HG03196 (cell line): ENCODE measurements at regions not wholly inside any gene's neighbourhood (a gene's known extent, or its start where the extent isn't known, plus 50 kb on each side); places are given as distances from the start of the nearest gene placed in this dataset.
"Not testable (repeated sequence)": the region's sequence is repeated elsewhere in the genome, so short reads cannot be mapped to it uniquely, and the experiment has no call there.

Source experiments
- ATAC-seq: cut with Tn5 transposase; IDR thresholded peaks from one replicate; pipeline ENCODE4 v1.9.1; 2021; ENCODE audit not compliant: unreplicated experiment

- no peak for ATAC-seq
Measured at GRCh38 chr4:123025398-123025797, 103.0 kb upstream of the NUDT6 start.

GRCh38 chr4:123026015-123026414 lies 103.6 kb upstream of the NUDT6 start:
- ATAC-seq: not testable (repeated sequence)

- ATAC-seq: no peak
Measured at GRCh38 chr4:123031664-123032063, 109.3 kb upstream of the NUDT6 start.

- no peak for ATAC-seq
Measured at GRCh38 chr4:123034023-123034422, 111.6 kb upstream of the NUDT6 start.

- ATAC-seq: no peak
Measured at GRCh38 chr4:123035239-123035638, 112.8 kb upstream of the NUDT6 start.

GRCh38 chr4:123037804-123038203 lies 115.4 kb upstream of the NUDT6 start:
- no peak for ATAC-seq

GRCh38 chr4:123042095-123042494 lies 119.7 kb upstream of the NUDT6 start:
- no peak for ATAC-seq

GRCh38 chr4:123043013-123043412 lies 120.6 kb upstream of the NUDT6 start:
- ATAC-seq: no peak

- ATAC-seq: no peak
Measured at GRCh38 chr4:123043793-123044425, 121.5 kb upstream of the NUDT6 start.

- ATAC-seq: no peak
Measured at GRCh38 chr4:123046096-123046495, 123.7 kb upstream of the NUDT6 start.

- ATAC-seq: no peak
Measured at GRCh38 chr4:123050018-123050417, 127.6 kb upstream of the NUDT6 start.

- no peak for ATAC-seq
Measured at GRCh38 chr4:123052007-123052406, 129.6 kb upstream of the NUDT6 start.

GRCh38 chr4:123055943-123056342 lies 133.5 kb upstream of the NUDT6 start:
- no peak for ATAC-seq

- ATAC-seq: no peak
Measured at GRCh38 chr4:123060039-123060770, 137.8 kb upstream of the NUDT6 start.

- no peak for ATAC-seq
Measured at GRCh38 chr4:123064390-123064789, 142.0 kb upstream of the NUDT6 start.

GRCh38 chr4:123068081-123068480 lies 145.7 kb upstream of the NUDT6 start:
- no peak for ATAC-seq

- no peak for ATAC-seq
Measured at GRCh38 chr4:123072060-123072459, 149.7 kb upstream of the NUDT6 start.

GRCh38 chr4:123073650-123074049 lies 151.3 kb upstream of the NUDT6 start:
- no peak for ATAC-seq

GRCh38 chr4:123077330-123077729 lies 154.9 kb upstream of the NUDT6 start:
- no peak for ATAC-seq

- ATAC-seq: no peak
Measured at GRCh38 chr4:123081971-123082370, 159.6 kb upstream of the NUDT6 start.

GRCh38 chr4:123083646-123084045 lies 161.2 kb upstream of the NUDT6 start:
- no peak for ATAC-seq

GRCh38 chr4:123088501-123088900 lies 166.1 kb upstream of the NUDT6 start:
- ATAC-seq: no peak

- ATAC-seq: no peak
Measured at GRCh38 chr4:123090886-123091285, 168.5 kb upstream of the NUDT6 start.
